ENCODE measurements at regions not wholly inside any gene's neighbourhood (a gene's known extent, or its start where the extent isn't known, plus 50 kb on each side); places are given as distances from the start of the nearest gene placed in this dataset.
"Not testable (repeated sequence)": the region's sequence is repeated elsewhere in the genome, so short reads cannot be mapped to it uniquely, and the experiment has no call there.

GRCh38 chr15:79160211-79160610 lies 69.6 kb upstream of the RASGRF1 start:
- DNase-seq (ENCODE audit: low read depth in 2 of 3, low spot score in 2 of 3): no peak

DNA sequence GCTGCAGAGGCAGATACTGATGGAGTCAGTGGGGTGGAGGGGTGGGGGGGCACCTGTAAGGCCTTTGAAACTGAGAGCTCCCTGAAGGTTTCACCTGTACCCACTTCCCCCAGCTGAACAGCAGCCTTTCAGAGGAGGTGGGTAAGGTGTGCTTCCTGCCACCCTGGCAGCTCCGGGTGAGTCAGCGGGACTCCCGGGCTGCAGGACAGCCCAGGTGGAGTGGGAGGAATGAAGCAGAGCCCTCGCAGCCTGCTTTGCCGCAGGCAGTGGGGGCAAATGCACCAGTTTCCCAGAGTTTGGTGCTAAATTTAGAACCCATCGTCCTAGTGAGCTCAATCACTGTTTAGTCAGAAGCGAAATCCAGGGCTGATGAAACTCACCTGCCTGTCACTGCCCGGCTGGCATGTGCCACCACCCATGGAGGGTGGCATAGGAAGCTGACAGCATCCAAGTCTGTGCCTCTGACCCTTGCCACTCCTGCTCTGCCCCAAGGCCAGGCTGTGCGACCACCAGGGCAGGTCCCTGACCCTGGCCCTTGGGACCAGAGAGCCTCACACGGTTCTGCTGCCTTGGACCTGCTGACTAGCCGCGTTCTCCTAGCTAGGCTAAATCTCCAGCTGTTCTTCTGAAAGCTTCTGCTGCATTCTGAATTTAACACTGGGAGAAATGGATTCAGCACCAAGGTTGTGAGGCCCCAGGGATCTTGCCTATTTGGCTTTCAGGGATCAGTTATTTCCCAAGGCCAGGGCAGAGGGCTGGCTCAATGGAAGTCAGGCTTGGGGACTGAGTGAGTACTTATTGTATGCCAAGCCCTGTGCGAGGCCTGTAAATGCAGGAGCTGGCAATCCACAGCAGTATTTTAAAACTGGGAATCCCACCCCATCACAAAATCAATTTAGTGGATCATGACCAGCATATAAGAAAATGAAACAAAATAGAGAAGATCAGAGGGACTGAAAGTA lies 67.3 kb upstream of the RASGRF1 start:
- no peak for DNase-seq (ENCODE audit: low read depth in 2 of 3, low spot score in 2 of 3)

DNA sequence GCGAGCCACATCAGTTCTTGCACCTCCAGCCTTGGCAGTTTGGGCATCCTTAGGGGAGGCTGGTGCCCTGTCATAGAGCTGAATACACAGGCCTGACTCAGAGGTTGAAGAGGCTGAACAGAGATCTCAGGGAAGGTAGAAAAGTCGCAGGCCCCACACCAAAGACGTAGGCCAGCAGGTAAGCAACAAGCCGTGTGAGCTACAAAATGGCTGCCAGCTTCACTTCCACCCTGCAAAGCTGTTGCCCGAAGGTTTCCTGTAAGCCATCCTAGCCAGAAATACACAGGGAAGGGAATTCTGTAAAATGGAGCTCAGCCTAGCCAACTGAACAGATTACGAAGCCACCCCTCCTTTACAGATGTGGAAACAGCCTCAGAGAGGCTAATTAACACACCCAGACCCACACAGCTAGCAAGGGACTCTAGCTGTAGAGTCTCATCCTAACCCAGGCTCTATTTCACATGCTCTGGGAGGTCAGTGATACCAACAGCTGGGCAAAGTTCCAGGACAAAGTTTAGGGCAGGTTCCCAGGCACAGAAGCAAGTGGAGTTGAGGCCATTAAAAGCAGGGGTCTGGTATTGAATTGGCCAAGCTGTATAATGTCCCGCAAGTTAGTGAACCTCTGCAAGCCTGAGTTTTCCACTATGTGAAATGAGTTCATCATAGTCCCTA lies 66.3 kb upstream of the RASGRF1 start:
- DNase-seq (ENCODE audit: low read depth in 2 of 3, low spot score in 2 of 3): no peak

DNA sequence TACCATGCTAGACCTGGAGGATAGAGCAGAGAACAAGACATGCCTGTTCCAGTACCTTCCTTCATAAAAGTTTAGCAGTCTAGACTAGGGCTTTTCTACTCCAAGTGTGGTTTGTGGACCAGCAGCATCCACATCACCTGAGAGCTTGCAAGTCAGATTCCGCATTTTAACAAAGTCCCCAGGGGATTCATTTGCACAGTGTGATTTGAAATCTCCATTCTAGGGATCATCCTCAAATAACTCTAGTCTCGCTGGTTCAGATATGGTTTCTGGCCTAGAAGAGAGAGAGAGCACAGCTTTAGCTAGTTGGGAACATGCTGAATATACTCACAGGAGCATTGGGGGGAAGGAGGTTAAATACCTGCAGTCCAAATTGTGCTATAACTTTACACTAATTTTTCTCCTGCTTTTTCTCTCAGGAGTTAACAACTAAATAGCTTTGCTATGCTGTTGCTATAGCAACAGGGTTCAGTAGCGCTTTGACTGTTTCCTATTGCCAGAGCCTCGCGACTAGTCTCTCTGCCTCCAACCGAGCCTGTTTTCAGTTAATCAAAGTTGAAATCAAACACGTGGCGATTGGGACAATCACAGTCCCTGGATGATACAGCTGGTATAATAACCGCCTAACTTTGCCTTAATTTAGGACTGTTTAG lies 64.0 kb upstream of the RASGRF1 start:
- no peak for DNase-seq (ENCODE audit: low read depth in 2 of 3, low spot score in 2 of 3)

- not testable (repeated sequence) for DNase-seq (ENCODE audit: low read depth in 2 of 3, low spot score in 2 of 3)
Observed at GRCh38 chr15:79144290-79144689, 53.7 kb upstream of the RASGRF1 start.

GRCh38 chr15:79140846-79141570 lies 50.4 kb upstream of the RASGRF1 start:
- DNase-seq (ENCODE audit: low read depth in 2 of 3, low spot score in 2 of 3): no peak

Small RNA genes lying in the stretch of these regions (small RNA-seq; reads per million reads assigned to genes)
- 4.9 reads per million, percentile 87 among the genes with 10 or more reads in this experiment for gene MIR184

Measured in hematopoietic multipotent progenitor cell (in vitro differentiated cells).